CD8-positive, alpha-beta memory T cell (primary cell): ENCODE measurements at regions not wholly inside any gene's neighbourhood (a gene's known extent, or its start where the extent isn't known, plus 50 kb on each side); places are given as distances from the start of the nearest gene placed in this dataset.
A peak's percentile ranks its signal among the peaks of the same experiment; 100 is the strongest.

Experiments
- CTCF ChIA-PET: fragments of 350-600 bp; sonication (Branson Sonifier 250); formaldehyde crosslinking; loops from one replicate; lab custom pipeline; 2021; ENCODE audit warnings: antibody characterized with exemption; lab: Charles Lee
- POLR2A ChIA-PET: fragments of 350-600 bp; sonication (Branson Sonifier 250); formaldehyde crosslinking; loops from one replicate; lab custom pipeline; 2021; ENCODE audit warnings: antibody characterized with exemption; lab: Charles Lee
- DNase-seq, 5 donors: peaks; one replicate each; pipeline versions ENCODE4 v3.0.0 to v3.0.0-alpha.2; 2020 to 2022; ENCODE audit warnings: mixed read lengths in 1 of 5
- H3K27ac ChIP-seq: one replicate; pipeline ENCODE4 v1.7.0; 2013; ENCODE audit warnings: low read depth, mild to moderate bottlenecking, low read length, moderate library complexity
- H3K27me3 ChIP-seq: 2 replicates; pipeline ENCODE4 v1.7.0; 2013; ENCODE audit warnings: low read length, mild to moderate bottlenecking; ENCODE audit not compliant: insufficient read depth, poor library complexity, severe bottlenecking
- H3K36me3 ChIP-seq: 2 replicates; pipeline ENCODE4 v1.7.0; 2013; ENCODE audit warnings: mild to moderate bottlenecking, low read length, moderate library complexity; ENCODE audit not compliant: insufficient read depth
- H3K4me1 ChIP-seq: 2 replicates; pipeline ENCODE4 v1.7.0; 2013; ENCODE audit warnings: mild to moderate bottlenecking, low read length, moderate library complexity; ENCODE audit not compliant: insufficient read depth
- H3K4me3 ChIP-seq: 2 replicates; pipeline ENCODE4 v1.7.0; 2013; ENCODE audit warnings: mild to moderate bottlenecking, low read length
- H3K9me3 ChIP-seq: 2 replicates; pipeline ENCODE4 v1.7.0; 2013; ENCODE audit warnings: mild to moderate bottlenecking, low read length
- H3K27ac Mint-ChIP-seq, 8 donors: one replicate each; pipeline ENCODE4 v1.8.0; 2020 to 2021; ENCODE audit warnings: mixed read lengths in 8 of 8, mild to moderate bottlenecking in 6 of 8, inconsistent platforms in 3 of 8, moderate library complexity in 3 of 8
- H3K27me3 Mint-ChIP-seq, 2 donors: one replicate each; pipeline ENCODE4 v1.8.0; 2020 to 2021; ENCODE audit warnings: mixed read lengths in 2 of 2, mild to moderate bottlenecking in 1 of 2, moderate library complexity in 1 of 2
- H3K36me3 Mint-ChIP-seq, 3 donors: one replicate each; pipeline ENCODE4 v1.8.0; 2020 to 2021; ENCODE audit warnings: mixed read lengths in 3 of 3, inconsistent platforms in 1 of 3, mild to moderate bottlenecking in 1 of 3
- H3K4me1 Mint-ChIP-seq, 3 donors: one replicate each; pipeline ENCODE4 v1.8.0; 2020 to 2021; ENCODE audit warnings: mixed read lengths in 3 of 3, inconsistent platforms in 1 of 3, mild to moderate bottlenecking in 1 of 3
- H3K4me3 Mint-ChIP-seq, 7 donors: one replicate each; pipeline ENCODE4 v1.8.0; 2020 to 2021; ENCODE audit warnings: mixed read lengths in 7 of 7, mild to moderate bottlenecking in 6 of 7, moderate library complexity in 4 of 7, inconsistent platforms in 2 of 7
- H3K9me3 Mint-ChIP-seq, 5 donors: one replicate each; pipeline ENCODE4 v1.8.0; 2020 to 2022; ENCODE audit warnings: mixed read lengths in 5 of 5, mild to moderate bottlenecking in 3 of 5, moderate library complexity in 2 of 5, inconsistent platforms in 1 of 5

DNA sequence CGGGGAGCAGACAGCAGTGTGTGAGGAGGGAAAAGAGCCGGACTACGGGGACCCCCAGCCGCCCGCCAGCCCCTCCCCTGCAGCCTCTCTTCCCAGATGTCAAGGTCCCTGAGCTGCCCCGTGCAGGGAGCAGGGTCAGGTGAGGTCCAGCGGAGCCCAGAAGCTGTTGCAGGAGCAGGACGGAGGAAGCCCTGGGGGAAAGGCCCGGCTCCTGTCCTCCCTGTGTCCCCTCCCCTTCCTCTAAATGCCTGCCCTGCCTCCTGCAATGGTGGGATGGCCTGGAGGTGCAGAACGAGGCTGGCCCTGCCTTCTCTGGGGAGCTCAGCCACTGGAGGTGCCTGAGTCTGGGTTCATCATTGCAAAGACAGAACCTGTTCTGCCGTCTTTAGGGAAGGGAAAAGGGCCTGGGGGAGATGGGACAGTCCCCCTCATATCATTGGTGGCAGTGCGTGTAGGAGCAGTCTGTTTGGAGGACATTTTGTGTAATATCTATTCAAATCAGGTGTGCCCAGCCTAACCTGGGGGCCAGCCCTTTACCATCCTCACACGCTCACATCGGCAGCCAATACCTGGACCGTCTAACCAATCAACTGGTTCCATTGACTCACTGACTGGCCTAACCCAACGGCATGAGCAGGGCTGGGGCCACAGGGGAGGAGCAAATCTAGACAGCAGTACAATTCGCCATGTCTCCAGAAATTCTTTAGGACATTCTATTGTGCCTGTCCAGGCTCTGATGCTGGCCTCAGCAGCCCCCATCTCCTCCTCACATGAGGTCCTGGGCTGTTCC lies 364.1 kb upstream of the SFSWAP start:
- no peak overlapping the region for H3K27ac Mint-ChIP-seq
- peaks cover 0 to 5% (median 0%) of the 10 kb centered on the region in 5 donors for H3K9me3 Mint-ChIP-seq
- no peak overlapping the region for H3K4me3 Mint-ChIP-seq
- no peaks in the 10 kb centered on the region for H3K36me3 Mint-ChIP-seq
- no peaks in the 10 kb centered on the region for H3K36me3 ChIP-seq
- no peak for DNase-seq
- H3K27ac ChIP-seq: no peak overlapping the region
- peaks cover 7 to 9% of the 10 kb centered on the region in 2 donors for H3K27me3 Mint-ChIP-seq
- H3K4me1 Mint-ChIP-seq: no peaks in the 10 kb centered on the region
- H3K4me3 ChIP-seq: no peak overlapping the region
- no peaks in the 10 kb centered on the region for H3K9me3 ChIP-seq
- ChIA-PET CTCF (no interaction called here), POLR2A (no interaction called here)
- H3K27me3 ChIP-seq: no peaks in the 10 kb centered on the region
- H3K4me1 ChIP-seq: no peaks in the 10 kb centered on the region

DNA sequence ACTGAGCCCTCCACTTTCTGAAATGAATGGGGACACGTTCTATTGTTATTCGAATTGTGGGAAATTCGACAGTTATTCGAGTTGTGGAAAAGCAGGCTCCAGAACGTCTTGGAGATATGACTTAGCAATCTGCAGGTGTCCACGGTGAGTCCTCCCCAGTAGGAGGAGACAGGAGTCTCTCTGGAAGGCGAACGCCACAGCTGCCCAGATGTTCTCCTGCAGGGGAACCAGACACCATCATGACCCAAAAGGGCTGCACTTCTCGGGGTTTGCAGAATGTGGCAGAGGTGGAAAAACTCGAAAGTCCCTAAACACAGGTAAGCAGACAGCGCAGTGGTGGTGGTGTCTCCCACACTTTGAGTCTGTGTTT lies 363.6 kb upstream of the SFSWAP start:
- no peak overlapping the region for H3K4me3 ChIP-seq
- no peaks in the 10 kb centered on the region for H3K9me3 ChIP-seq
- H3K27ac Mint-ChIP-seq: no peak overlapping the region
- no peaks in the 10 kb centered on the region for H3K36me3 Mint-ChIP-seq
- no peak overlapping the region for H3K4me3 Mint-ChIP-seq
- H3K27me3 ChIP-seq: no peaks in the 10 kb centered on the region
- CTCF ChIA-PET: no interaction called here
- H3K4me1 ChIP-seq: no peaks in the 10 kb centered on the region
- peaks cover 0 to 5% (median 0%) of the 10 kb centered on the region in 5 donors for H3K9me3 Mint-ChIP-seq
- H3K27me3 Mint-ChIP-seq: peaks cover 7 to 9% of the 10 kb centered on the region in 2 donors
- POLR2A ChIA-PET: no interaction called here
- no peaks in the 10 kb centered on the region for H3K4me1 Mint-ChIP-seq
- no peak overlapping the region for H3K27ac ChIP-seq
- no peak for DNase-seq
- H3K36me3 ChIP-seq: no peaks in the 10 kb centered on the region

- Histone ChIP-seq H3K27ac (no peak overlapping the region), H3K4me1 (no peaks in the 10 kb centered on the region), H3K36me3 (no peaks in the 10 kb centered on the region), H3K27me3 (no peaks in the 10 kb centered on the region), H3K4me3 (no peak overlapping the region), H3K9me3 (no peaks in the 10 kb centered on the region)
- Mint-ChIP-seq H3K27me3 (peaks cover 9 to 10% of the 10 kb centered on the region in 2 donors), H3K36me3 (no peaks in the 10 kb centered on the region), H3K27ac (no peak overlapping the region), H3K4me1 (no peaks in the 10 kb centered on the region), H3K9me3 (peaks cover 0 to 5% (median 0%) of the 10 kb centered on the region in 5 donors), H3K4me3 (no peak overlapping the region)
- POLR2A ChIA-PET: no interaction called here
- DNase-seq: no peak
- CTCF ChIA-PET: no interaction called here
Measured at GRCh38 chr12:131347732-131348131, 363.2 kb upstream of the SFSWAP start.

DNA sequence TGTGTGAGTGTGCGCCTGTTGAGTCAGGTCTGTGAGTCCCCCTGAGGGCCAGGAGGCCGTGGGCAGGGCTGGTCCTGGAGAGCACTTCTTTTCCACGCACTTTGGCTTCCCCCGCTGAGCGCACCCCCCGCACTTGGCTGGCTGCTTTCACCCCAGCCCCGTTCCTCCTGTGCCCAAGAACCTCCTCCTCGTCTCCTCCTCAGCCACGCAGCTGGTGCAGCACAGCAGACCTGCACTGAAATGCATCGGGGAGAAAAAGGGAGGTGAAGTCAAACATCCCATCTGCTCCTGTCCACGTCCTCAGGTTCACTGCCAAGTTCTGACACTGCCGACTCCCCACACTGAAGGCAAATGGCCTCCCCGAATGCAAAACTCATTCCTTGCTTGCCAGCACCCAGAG lies 362.7 kb upstream of the SFSWAP start:
- peaks cover 12% of the 10 kb centered on the region in 2 donors for H3K27me3 Mint-ChIP-seq
- CTCF ChIA-PET: no interaction called here

GRCh38 chr12:131348646-131349045 lies 362.2 kb upstream of the SFSWAP start:
- Histone ChIP-seq H3K27ac (no peak overlapping the region), H3K4me1 (no peaks in the 10 kb centered on the region), H3K9me3 (no peaks in the 10 kb centered on the region), H3K27me3 (no peaks in the 10 kb centered on the region), H3K36me3 (no peaks in the 10 kb centered on the region), H3K4me3 (no peak overlapping the region)
- Mint-ChIP-seq H3K9me3 (peaks cover 0 to 5% (median 0%) of the 10 kb centered on the region in 5 donors), H3K27ac (no peak overlapping the region), H3K36me3 (no peaks in the 10 kb centered on the region), H3K4me3 (no peak overlapping the region), H3K27me3 (peaks cover 12% of the 10 kb centered on the region in 2 donors), H3K4me1 (no peaks in the 10 kb centered on the region)
- no peak for DNase-seq
- POLR2A ChIA-PET: no interaction called here
- CTCF ChIA-PET: no interaction called here

More for the DNA sequence above, 362.7 kb upstream of the SFSWAP start:
- Mint-ChIP-seq H3K4me1 (no peaks in the 10 kb centered on the region), H3K9me3 (peaks cover 0 to 5% (median 0%) of the 10 kb centered on the region in 5 donors), H3K4me3 (no peak overlapping the region), H3K27ac (no peak overlapping the region), H3K36me3 (no peaks in the 10 kb centered on the region)
- no peak overlapping the region for H3K27ac ChIP-seq
- no peaks in the 10 kb centered on the region for H3K36me3 ChIP-seq
- no peaks in the 10 kb centered on the region for H3K4me1 ChIP-seq
- no peak overlapping the region for H3K4me3 ChIP-seq
- no peaks in the 10 kb centered on the region for H3K9me3 ChIP-seq
- DNase-seq: no peak
- POLR2A ChIA-PET: no interaction called here
- H3K27me3 ChIP-seq: no peaks in the 10 kb centered on the region

DNA sequence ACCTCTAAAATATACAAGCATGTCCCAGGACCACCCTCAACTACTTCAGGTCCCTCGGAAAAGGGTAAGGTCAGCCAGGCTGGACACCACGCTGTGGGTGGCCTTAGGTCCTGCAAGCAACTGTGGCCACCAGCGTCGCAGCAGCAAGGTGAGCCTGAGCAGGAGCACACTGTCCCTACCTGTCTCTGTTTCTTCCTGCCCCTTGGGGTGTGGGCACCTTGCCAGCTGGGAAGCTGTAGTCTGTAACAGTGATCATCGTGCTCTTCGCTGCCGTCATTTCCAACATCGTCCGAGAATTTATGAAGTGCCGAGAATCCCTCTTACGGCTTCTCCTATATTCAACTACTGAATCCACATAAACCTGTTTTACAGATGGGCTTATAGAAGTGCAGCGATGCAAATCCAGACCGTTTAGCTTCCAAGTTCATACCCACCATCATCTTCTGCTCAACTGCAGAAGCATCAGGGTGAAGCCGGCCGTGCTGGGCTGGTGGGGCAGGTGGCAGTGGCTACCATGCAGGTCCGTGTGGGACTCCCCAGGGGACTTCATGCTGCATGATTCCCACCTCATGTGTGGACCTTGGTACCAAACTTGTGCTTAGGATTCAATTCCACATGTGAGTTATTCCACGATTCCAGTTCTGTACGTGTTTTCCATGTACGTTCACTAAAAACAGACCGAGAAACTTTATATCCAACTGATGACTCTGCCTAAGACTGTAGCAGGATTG lies 361.3 kb upstream of the SFSWAP start:
- Mint-ChIP-seq H3K27ac (no peak overlapping the region), H3K36me3 (no peaks in the 10 kb centered on the region), H3K4me1 (no peaks in the 10 kb centered on the region), H3K27me3 (peaks cover 16 to 17% of the 10 kb centered on the region in 2 donors), H3K9me3 (peaks cover 0 to 5% (median 0%) of the 10 kb centered on the region in 5 donors), H3K4me3 (no peak overlapping the region)
- CTCF ChIA-PET: no interaction called here
- H3K27ac ChIP-seq: peak overlapping the region; percentile 51
- no peaks in the 10 kb centered on the region for H3K4me1 ChIP-seq
- no peaks in the 10 kb centered on the region for H3K27me3 ChIP-seq
- H3K36me3 ChIP-seq: no peaks in the 10 kb centered on the region
- no peak for DNase-seq
- POLR2A ChIA-PET: no interaction called here
- H3K9me3 ChIP-seq: no peaks in the 10 kb centered on the region
- no peak overlapping the region for H3K4me3 ChIP-seq

- Mint-ChIP-seq H3K27me3 (peaks cover 16 to 26% of the 10 kb centered on the region in 2 donors), H3K4me1 (no peaks in the 10 kb centered on the region), H3K36me3 (peaks cover 0 to 1% (median 0%) of the 10 kb centered on the region in 3 donors), H3K27ac (no peak overlapping the region), H3K9me3 (peaks cover 0 to 5% (median 0%) of the 10 kb centered on the region in 5 donors), H3K4me3 (no peak overlapping the region)
- Histone ChIP-seq H3K36me3 (no peaks in the 10 kb centered on the region), H3K9me3 (no peaks in the 10 kb centered on the region), H3K4me1 (no peaks in the 10 kb centered on the region), H3K4me3 (no peak overlapping the region), H3K27ac (peak overlapping the region; percentile 79), H3K27me3 (no peaks in the 10 kb centered on the region)
- CTCF ChIA-PET: no interaction called here
- POLR2A ChIA-PET: no interaction called here
- no peak for DNase-seq
Measured at GRCh38 chr12:131350943-131351318, 360.0 kb upstream of the SFSWAP start.

DNA sequence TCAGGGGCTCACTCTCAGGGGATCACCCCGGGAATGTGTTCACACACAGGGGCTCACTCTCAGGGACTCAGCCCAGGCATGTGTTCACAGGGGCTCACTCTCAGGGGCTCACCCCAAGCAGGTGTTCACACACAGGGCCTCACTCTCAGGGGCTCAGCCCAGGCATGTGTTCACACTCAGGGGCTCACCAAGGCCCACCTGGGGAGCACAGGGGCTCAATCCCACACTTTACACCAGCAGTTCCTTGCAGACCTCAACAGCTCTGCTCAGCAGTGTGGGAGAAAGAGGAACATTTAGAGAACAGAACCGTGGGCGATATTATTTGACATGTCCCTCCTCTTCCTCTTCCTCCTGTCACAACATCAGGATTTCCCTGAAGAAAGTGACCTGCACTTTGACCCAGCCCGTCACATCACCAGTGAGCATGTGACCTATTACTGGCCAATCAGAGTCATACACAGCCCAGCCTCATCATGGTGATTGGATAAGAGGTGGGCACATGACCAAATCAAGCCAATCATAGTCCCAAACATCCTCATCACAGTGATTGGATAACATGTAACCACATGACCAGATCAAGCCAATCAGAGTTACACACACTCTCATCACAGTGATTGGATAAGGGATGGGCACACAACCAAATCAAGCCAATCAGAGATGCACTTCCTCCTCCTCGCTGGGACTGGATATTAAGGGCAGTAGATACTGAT lies 359.4 kb upstream of the SFSWAP start:
- Histone ChIP-seq H3K27me3 (no peaks in the 10 kb centered on the region), H3K4me1 (no peaks in the 10 kb centered on the region), H3K4me3 (no peak overlapping the region), H3K27ac (peak overlapping the region; percentile 79), H3K9me3 (no peaks in the 10 kb centered on the region), H3K36me3 (no peaks in the 10 kb centered on the region)
- no peak for DNase-seq
- H3K9me3 Mint-ChIP-seq: peaks cover 0 to 5% (median 0%) of the 10 kb centered on the region in 5 donors
- CTCF ChIA-PET: no interaction called here
- no peak overlapping the region for H3K27ac Mint-ChIP-seq
- POLR2A ChIA-PET: no interaction called here
- peaks cover 16 to 27% of the 10 kb centered on the region in 2 donors for H3K27me3 Mint-ChIP-seq
- H3K36me3 Mint-ChIP-seq: peaks cover 0 to 1% (median 0%) of the 10 kb centered on the region in 3 donors
- H3K4me3 Mint-ChIP-seq: no peak overlapping the region
- H3K4me1 Mint-ChIP-seq: no peaks in the 10 kb centered on the region
